H9 (cell line): ENCODE measurements at regions not wholly inside any gene's neighbourhood (a gene's known extent, or its start where the extent isn't known, plus 50 kb on each side); places are given as distances from the start of the nearest gene placed in this dataset.

Source experiments
- DNase-seq: peaks from one replicate; pipeline ENCODE4 v3.0.0-alpha.2; 2017
- H2AFZ ChIP-seq: one replicate; pipeline ENCODE4 v1.6.1; 2013; ENCODE audit warnings: mild to moderate bottlenecking, low read length, control low read depth, moderate library complexity
- H2AK5ac ChIP-seq: 2 replicates; pipeline ENCODE4 v1.6.1; 2013; ENCODE audit warnings: low read length, control low read depth, mixed read lengths; ENCODE audit not compliant: insufficient read length
- H2BK120ac ChIP-seq: one replicate; pipeline ENCODE4 v1.6.1; 2013; ENCODE audit warnings: low read depth, mild to moderate bottlenecking, low read length, control low read depth, inconsistent platforms; ENCODE audit not compliant: poor library complexity, severe bottlenecking
- H2BK12ac ChIP-seq: 2 replicates; pipeline ENCODE4 v1.6.1; 2013; ENCODE audit warnings: low read length, control low read depth, mixed read lengths, low read depth; ENCODE audit not compliant: insufficient read length
- H2BK15ac ChIP-seq: 2 replicates; pipeline ENCODE4 v1.6.1; 2013; ENCODE audit warnings: low read depth, low read length, control low read depth
- H2BK20ac ChIP-seq: one replicate; pipeline ENCODE4 v1.6.1; 2013; ENCODE audit warnings: low read depth, mild to moderate bottlenecking, low read length, control low read depth, inconsistent platforms; ENCODE audit not compliant: poor library complexity, severe bottlenecking
- H2BK5ac ChIP-seq: 2 replicates; pipeline ENCODE4 v1.6.1; 2013; ENCODE audit warnings: low read length, control low read depth, mixed read lengths; ENCODE audit not compliant: insufficient read length
- H3K14ac ChIP-seq: 2 replicates; pipeline ENCODE4 v1.6.1; 2013; ENCODE audit warnings: low read length, control low read depth; ENCODE audit not compliant: insufficient read depth
- H3K18ac ChIP-seq: 2 replicates; pipeline ENCODE4 v1.6.1; 2013; ENCODE audit warnings: low read depth, mild to moderate bottlenecking, mixed read lengths, low read length, control low read depth; ENCODE audit not compliant: insufficient read length
- H3K23ac ChIP-seq: 2 replicates; pipeline ENCODE4 v1.6.1; 2013; ENCODE audit warnings: low read length, control low read depth, mixed read lengths, low read depth; ENCODE audit not compliant: insufficient read length
- H3K23me2 ChIP-seq: 2 replicates; pipeline ENCODE4 v1.6.1; 2013; ENCODE audit warnings: low read depth, mild to moderate bottlenecking, mixed read lengths, low read length, control low read depth; ENCODE audit not compliant: insufficient read length, poor library complexity, severe bottlenecking
- H3K27ac ChIP-seq: 2 replicates; pipeline ENCODE4 v1.5.1; 2013; ENCODE audit warnings: low read length, control low read depth, mixed read lengths, low read depth; ENCODE audit not compliant: insufficient read length
- H3K27me3 ChIP-seq: 2 replicates; pipeline ENCODE4 v1.6.1; 2013; ENCODE audit warnings: low read length, control low read depth, inconsistent platforms; ENCODE audit not compliant: insufficient read depth
- H3K4ac ChIP-seq: 2 replicates; pipeline ENCODE4 v1.6.1; 2013; ENCODE audit warnings: low read depth, mild to moderate bottlenecking, control low read depth, inconsistent platforms, low read length, moderate library complexity
- H3K4me1 ChIP-seq: 2 replicates; pipeline ENCODE4 v1.6.1; 2013; ENCODE audit warnings: low read length, control low read depth, inconsistent platforms; ENCODE audit not compliant: insufficient read depth
- H3K4me2 ChIP-seq: 2 replicates; pipeline ENCODE4 v1.6.1; 2013; ENCODE audit warnings: low read length, control low read depth, mixed read lengths; ENCODE audit not compliant: insufficient read length, insufficient read depth
- H3K56ac ChIP-seq: 2 replicates; pipeline ENCODE4 v1.6.1; 2013; ENCODE audit warnings: low read depth, mild to moderate bottlenecking, mixed read lengths, low read length, control low read depth; ENCODE audit not compliant: insufficient read length
- H3K79me1 ChIP-seq: 2 replicates; pipeline ENCODE4 v1.6.1; 2013; ENCODE audit warnings: low read depth, mild to moderate bottlenecking, moderate library complexity, low read length, control low read depth, inconsistent platforms; ENCODE audit not compliant: insufficient read depth, poor library complexity, severe bottlenecking
- H3K79me2 ChIP-seq: 2 replicates; pipeline ENCODE4 v1.6.1; 2013; ENCODE audit warnings: low read length, control low read depth, inconsistent platforms; ENCODE audit not compliant: insufficient read depth
- H3K9ac ChIP-seq: 2 replicates; pipeline ENCODE4 v1.6.1; 2013; ENCODE audit warnings: low read length, control low read depth, mixed read lengths; ENCODE audit not compliant: insufficient read length; ENCODE audit errors: extremely low read depth
- H3K9me3 ChIP-seq: one replicate; pipeline ENCODE4 v1.6.1; 2013; ENCODE audit warnings: low read depth, low read length, inconsistent platforms; ENCODE audit not compliant: control insufficient read depth
- H3T11ph ChIP-seq: one replicate; pipeline ENCODE4 v1.6.1; 2013; ENCODE audit warnings: mild to moderate bottlenecking, low read length, control low read depth, inconsistent platforms
- H4K20me1 ChIP-seq: one replicate; pipeline ENCODE4 v1.6.1; 2013; ENCODE audit not compliant: control insufficient read depth, insufficient read length, insufficient read depth
- H4K5ac ChIP-seq: 2 replicates; pipeline ENCODE4 v1.6.1; 2013; ENCODE audit warnings: low read depth, mild to moderate bottlenecking, mixed read lengths, low read length, control low read depth; ENCODE audit not compliant: insufficient read length
- H4K8ac ChIP-seq: replicated peaks from 2 replicates; pipeline ENCODE4 v1.6.1; 2013; ENCODE audit warnings: low read length, control low read depth, mixed read lengths, low read depth; ENCODE audit not compliant: insufficient read length
- H4K91ac ChIP-seq: 2 replicates; pipeline ENCODE4 v1.6.1; 2013; ENCODE audit warnings: low read depth, mild to moderate bottlenecking, moderate library complexity, mixed read lengths, low read length, control low read depth; ENCODE audit not compliant: insufficient read length
- H3K27ac Mint-ChIP-seq, 3 experiments: 2 replicates in 2 of 3; 3 replicates in 1 of 3; pipeline ENCODE4 v1.8.0; 2020 to 2021; ENCODE audit warnings: mixed read lengths in 3 of 3, mild to moderate bottlenecking in 1 of 3, moderate library complexity in 1 of 3
- H3K27me3 Mint-ChIP-seq: 2 replicates; pipeline ENCODE4 v1.8.0; 2021; ENCODE audit warnings: low read depth, mild to moderate bottlenecking, moderate library complexity, mixed read lengths
- H3K36me3 Mint-ChIP-seq, 3 experiments: 2 replicates in 2 of 3; 3 replicates in 1 of 3; pipeline ENCODE4 v1.8.0; 2020 to 2021; ENCODE audit warnings: low read depth in 3 of 3, mixed read lengths in 3 of 3; ENCODE audit not compliant: insufficient read depth in 1 of 3
- H3K4me1 Mint-ChIP-seq, 2 experiments: 2 replicates each; pipeline ENCODE4 v1.8.0; 2020; ENCODE audit warnings: mixed read lengths in 2 of 2
- H3K4me3 Mint-ChIP-seq, 2 experiments: 2 replicates in 1 of 2; 3 replicates in 1 of 2; pipeline ENCODE4 v1.8.0; 2020 to 2021; ENCODE audit warnings: mild to moderate bottlenecking in 2 of 2, mixed read lengths in 2 of 2, moderate library complexity in 1 of 2
- H3K9me3 Mint-ChIP-seq, 2 experiments: 2 replicates in 1 of 2; 3 replicates in 1 of 2; pipeline ENCODE4 v1.8.0; 2020; ENCODE audit warnings: mild to moderate bottlenecking in 2 of 2, mixed read lengths in 2 of 2, moderate library complexity in 1 of 2
- WGBS: extraction: QIAGEN DNeasy Blood & Tissue Kit; methylation state at CpG from one replicate; pipeline ENCODE4 v1.1.7; 2013; ENCODE audit warnings: missing lambda C conversion rate, low lambda C conversion rate, mixed read lengths; ENCODE audit not compliant: insufficient read length; ENCODE audit errors: extremely low coverage; 5-methylcytosine and 5-hydroxymethylcytosine counted together
- TF ChIP-seq, protein P1 (sequence below): fragments of 200-600 bp; sonication (generic); conservative IDR thresholded peaks from 3 replicates; pipeline ENCODE4 v1.8.0; 2021; ENCODE audit warnings: antibody characterized with exemption, mild to moderate bottlenecking

DNA sequence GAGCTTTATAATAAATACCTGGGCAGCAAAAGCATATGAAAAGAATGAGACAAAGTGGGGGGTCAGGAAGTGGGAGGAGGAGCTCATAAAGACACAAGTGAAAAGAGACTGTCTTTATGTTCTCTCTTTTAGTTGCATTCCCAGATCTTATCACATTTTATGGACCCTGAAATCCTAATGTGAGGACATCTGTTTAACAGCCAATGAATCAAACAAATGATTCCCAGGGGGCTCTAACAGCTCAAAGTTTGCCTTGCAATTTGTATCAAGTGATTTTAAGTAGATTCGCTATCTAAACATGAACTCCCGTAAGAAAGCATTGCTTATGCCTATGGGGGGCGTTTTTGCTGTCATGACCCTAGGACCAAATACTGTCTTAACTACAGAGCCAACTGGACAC, 332.3 kb upstream of the CNTN4 start:
- no peaks in the 10 kb centered on the region for H3K9me3 Mint-ChIP-seq
- H3K79me1 ChIP-seq: no peaks in the 10 kb centered on the region
- H3K23me2 ChIP-seq: no peaks in the 10 kb centered on the region
- no peak overlapping the region for H4K91ac ChIP-seq
- no peak overlapping the region for H3K14ac ChIP-seq
- H4K8ac ChIP-seq: no peak overlapping the region
- no peak overlapping the region for H3K4me2 ChIP-seq
- WGBS: no CpG with 5 or more reads among the region's 3 CpGs
- no peak overlapping the region for H3K18ac ChIP-seq
- H3K4me3 Mint-ChIP-seq: no peak overlapping the region; a peak in 1 of 5 replicates
- H3K56ac ChIP-seq: no peak overlapping the region
- H2BK5ac ChIP-seq: no peak overlapping the region
- no peak overlapping the region for H2BK12ac ChIP-seq
- H3K4me1 Mint-ChIP-seq: peaks cover 29 to 35% of the 10 kb centered on the region in 2 experiments
- no peaks in the 10 kb centered on the region for H3K27me3 ChIP-seq
- H2BK15ac ChIP-seq: no peak overlapping the region
- H3K27ac ChIP-seq: no peak overlapping the region
- TF ChIP-seq, protein P1, sequence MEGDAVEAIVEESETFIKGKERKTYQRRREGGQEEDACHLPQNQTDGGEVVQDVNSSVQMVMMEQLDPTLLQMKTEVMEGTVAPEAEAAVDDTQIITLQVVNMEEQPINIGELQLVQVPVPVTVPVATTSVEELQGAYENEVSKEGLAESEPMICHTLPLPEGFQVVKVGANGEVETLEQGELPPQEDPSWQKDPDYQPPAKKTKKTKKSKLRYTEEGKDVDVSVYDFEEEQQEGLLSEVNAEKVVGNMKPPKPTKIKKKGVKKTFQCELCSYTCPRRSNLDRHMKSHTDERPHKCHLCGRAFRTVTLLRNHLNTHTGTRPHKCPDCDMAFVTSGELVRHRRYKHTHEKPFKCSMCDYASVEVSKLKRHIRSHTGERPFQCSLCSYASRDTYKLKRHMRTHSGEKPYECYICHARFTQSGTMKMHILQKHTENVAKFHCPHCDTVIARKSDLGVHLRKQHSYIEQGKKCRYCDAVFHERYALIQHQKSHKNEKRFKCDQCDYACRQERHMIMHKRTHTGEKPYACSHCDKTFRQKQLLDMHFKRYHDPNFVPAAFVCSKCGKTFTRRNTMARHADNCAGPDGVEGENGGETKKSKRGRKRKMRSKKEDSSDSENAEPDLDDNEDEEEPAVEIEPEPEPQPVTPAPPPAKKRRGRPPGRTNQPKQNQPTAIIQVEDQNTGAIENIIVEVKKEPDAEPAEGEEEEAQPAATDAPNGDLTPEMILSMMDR: no peak
- no peak overlapping the region for H2BK120ac ChIP-seq
- peaks cover 4% of the 10 kb centered on the region; the same call in 1 of the 2 replicates for H3K4me1 ChIP-seq
- H3K23ac ChIP-seq: no peak overlapping the region
- no peak overlapping the region for H3T11ph ChIP-seq
- H4K5ac ChIP-seq: no peak overlapping the region
- H3K9me3 ChIP-seq: no peaks in the 10 kb centered on the region
- H3K27ac Mint-ChIP-seq: peak overlapping the region; percentile 42 to 68 (median 53); a peak in 4 of 7 replicates
- H2BK20ac ChIP-seq: no peak overlapping the region
- no peaks in the 10 kb centered on the region for H4K20me1 ChIP-seq
- DNase-seq: no peak
- H3K27me3 Mint-ChIP-seq: no peaks in the 10 kb centered on the region
- H3K4ac ChIP-seq: no peak overlapping the region
- no peaks in the 10 kb centered on the region for H3K36me3 Mint-ChIP-seq
- H2AK5ac ChIP-seq: no peak overlapping the region
- H3K9ac ChIP-seq: no peak overlapping the region
- H2AFZ ChIP-seq: no peak overlapping the region
- no peaks in the 10 kb centered on the region for H3K79me2 ChIP-seq
